T47D (cell line): ENCODE measurements at regions not wholly inside any gene's neighbourhood (a gene's known extent, or its start where the extent isn't known, plus 50 kb on each side); places are given as distances from the start of the nearest gene placed in this dataset.

Experiments
- DNase-seq, 2 experiments: peaks; one replicate each; pipeline versions ENCODE4 v3.0.0 to v3.0.0-alpha.2; 2011 to 2012; ENCODE audit warnings: low read depth in 1 of 2, low spot score in 1 of 2
- JUND ChIP-seq: IDR thresholded peaks from 2 replicates; pipeline ENCODE4 v1.6.1; 2012; ENCODE audit warnings: low read depth
- in situ Hi-C: cut with HindIII; loops from 2 replicates; pipeline ENCODE4 v1.10.0; 2016; ENCODE audit warnings: low sequenced_read_pairs, low pct_unique_long_range_greater_than_20kb

DNA sequence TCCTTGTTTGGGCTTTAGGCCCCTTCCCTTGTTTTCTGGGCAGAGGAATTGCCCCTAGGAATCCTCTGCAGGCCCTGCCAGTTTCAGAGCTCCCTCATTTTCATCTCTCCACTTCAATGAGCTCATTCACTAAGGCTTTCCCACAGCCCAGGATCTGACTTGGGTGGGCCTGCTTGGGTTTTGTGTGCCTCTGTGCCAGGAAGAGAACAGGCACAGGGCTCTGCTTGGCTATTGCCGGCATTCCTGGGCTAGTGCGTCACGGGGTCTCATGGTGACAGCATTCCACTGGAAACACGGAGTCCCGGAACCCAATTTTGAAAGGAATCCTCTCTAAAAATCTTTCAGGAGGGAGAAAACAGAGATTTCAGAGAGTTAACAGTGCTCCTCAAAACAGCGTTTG, 150.5 kb downstream of the VCX3A start:
- DNase-seq: no peak
- in situ Hi-C loops: no loop called here
- TF ChIP-seq JUND: no peak

GRCh38 chrX:6383917-6384316, 151.0 kb downstream of the VCX3A start:
- TF ChIP-seq JUND: no peak
- no peak for DNase-seq
- in situ Hi-C loops: no loop called here

DNA sequence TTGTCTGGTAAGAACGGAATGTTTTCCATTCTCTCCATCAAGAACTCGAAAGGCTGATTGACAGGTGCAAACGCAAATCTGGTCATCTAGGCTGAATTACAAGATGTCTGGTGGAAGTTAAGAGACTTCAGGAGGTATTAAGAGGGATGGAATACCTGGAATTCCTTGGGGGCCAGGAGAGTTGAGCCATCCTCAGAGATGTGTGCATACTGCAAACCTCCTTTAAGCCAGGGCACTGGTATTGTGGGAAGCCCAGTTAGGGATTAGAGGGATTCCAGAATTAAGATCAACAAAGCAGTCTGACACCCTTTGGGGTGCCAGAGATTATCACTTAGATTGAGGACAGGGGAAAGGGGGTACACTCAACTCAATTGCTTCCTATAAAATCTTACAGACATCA, 151.4 kb downstream of the VCX3A start:
- in situ Hi-C loops: no loop called here
- no peak for TF ChIP-seq JUND
- no peak for DNase-seq

GRCh38 chrX:6382284-6382683, 152.6 kb downstream of the VCX3A start:
- DNase-seq: no peak
- no peak for TF ChIP-seq JUND
- in situ Hi-C loops: no loop called here

DNA sequence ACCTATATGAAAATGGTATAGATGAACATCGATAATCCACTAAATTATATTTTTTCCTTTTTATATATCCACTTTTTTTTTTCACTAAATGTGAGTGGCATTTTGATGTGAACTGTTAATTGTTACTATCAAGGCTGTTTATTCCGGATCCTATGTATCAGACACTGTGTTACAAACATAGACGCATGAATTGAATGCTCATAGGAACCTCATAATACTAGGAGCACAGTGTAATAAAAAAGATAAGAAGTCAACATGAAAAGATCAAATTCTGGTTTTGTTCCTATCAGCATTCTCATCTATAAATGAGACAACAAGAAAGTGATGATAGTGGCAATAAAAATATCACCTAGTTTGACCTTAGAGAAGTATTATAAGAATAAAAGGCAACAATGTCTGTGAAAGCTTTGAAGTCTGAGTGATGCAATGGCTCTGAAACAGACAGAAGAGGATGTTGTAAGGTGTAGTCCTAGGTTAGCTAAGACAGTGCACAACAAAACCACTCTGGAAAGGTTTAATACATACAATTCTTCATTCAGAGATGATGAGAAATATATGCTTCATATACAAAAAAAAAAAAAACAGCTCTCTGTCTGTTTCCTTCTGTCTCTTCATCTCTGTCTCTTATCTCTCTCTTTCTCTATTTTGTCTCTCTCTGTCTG, 148.6 kb upstream of the NLGN4X start:
- DNase-seq: no peak
- TF ChIP-seq JUND: no peak
- in situ Hi-C loops: no loop called here

- in situ Hi-C loops: no loop called here
- DNase-seq: no peak
- TF ChIP-seq JUND: no peak
Measured at GRCh38 chrX:6374556-6374955, 145.9 kb upstream of the NLGN4X start.

DNA sequence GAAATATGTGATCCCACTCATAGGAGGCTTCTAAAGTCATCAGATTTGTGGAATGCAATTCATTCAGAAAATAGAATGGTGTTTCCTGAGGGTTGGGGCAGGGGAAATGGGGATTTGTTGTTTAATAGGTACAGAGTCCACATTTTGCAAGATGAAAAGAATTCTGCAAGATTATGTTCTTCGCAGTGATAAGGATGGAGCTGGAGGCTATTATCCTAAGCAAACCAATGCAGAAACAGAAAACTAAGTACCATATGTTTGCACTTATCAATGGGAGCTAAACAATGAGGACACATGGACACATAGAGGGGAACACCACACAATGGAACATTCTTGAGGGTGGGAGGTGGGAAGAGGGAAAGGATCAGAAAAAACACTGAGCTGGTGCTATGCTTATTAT, 144.3 kb upstream of the NLGN4X start:
- TF ChIP-seq JUND: no peak
- no peak for DNase-seq
- in situ Hi-C loops: no loop called here

- no peak for DNase-seq
- in situ Hi-C loops: no loop called here
- no peak for TF ChIP-seq JUND
Measured at GRCh38 chrX:6371353-6371752, 142.7 kb upstream of the NLGN4X start.

DNA sequence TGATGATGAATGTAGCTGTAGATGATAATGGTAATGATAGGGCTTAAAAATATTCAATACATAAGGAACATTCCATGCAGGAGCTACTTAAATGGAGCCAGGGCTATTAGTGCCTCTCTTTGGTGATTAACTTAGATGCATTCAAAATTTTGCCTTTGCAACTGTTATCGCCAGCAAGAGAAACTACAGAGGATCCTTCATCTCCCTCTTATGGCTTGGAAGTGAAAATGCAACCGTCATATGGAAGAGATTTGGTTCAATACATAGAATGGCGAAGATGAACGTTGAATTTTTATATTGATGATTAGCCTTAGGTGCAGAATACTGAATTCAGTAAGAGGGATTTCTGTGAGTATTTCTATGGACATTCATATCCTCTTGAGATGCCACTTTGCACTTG, 134.5 kb upstream of the NLGN4X start:
- no peak for TF ChIP-seq JUND
- in situ Hi-C loops: no loop called here
- DNase-seq: peak in 1 of 2 experiments; percentile 3

DNA sequence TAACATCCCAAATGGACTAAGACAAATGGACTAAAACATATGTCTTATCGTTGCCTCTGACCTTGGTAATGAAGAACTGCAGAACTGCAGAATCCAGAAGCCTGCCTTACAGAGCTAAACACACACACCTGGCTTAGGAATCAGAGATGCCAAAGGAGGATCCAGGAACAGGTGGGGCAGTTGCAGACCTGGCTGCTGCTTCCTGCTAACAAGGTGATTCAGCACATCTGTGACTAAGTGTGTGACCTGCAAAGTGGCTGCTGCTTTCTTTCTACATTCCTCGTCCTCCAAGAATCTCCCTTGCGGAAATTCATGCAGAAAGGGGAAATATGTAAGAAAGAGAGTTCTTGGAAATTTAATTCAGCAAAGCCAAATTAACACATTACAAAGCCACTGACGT, 96.8 kb upstream of the NLGN4X start:
- DNase-seq: no peak
- in situ Hi-C loops: no loop called here
- no peak for TF ChIP-seq JUND

DNA sequence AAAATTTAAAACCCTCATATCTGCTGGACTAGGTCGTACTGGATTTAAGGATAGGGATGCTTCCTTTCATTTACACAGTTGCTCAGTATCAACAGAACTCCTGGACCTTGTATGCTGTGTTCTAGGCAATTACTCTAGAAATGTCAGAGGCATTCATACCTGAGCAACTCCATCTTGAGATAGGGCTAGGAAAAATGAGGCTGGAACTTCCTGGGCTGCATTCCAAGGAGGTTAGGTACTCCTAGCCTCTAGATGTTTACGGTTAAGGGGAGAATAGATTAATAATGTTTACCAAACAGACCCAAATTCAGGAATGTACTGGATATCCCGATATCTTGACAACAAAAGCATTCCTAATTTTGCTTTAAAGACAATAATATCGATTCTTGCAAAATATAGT, 84.7 kb upstream of the NLGN4X start:
- no peak for TF ChIP-seq JUND
- DNase-seq: no peak

DNA sequence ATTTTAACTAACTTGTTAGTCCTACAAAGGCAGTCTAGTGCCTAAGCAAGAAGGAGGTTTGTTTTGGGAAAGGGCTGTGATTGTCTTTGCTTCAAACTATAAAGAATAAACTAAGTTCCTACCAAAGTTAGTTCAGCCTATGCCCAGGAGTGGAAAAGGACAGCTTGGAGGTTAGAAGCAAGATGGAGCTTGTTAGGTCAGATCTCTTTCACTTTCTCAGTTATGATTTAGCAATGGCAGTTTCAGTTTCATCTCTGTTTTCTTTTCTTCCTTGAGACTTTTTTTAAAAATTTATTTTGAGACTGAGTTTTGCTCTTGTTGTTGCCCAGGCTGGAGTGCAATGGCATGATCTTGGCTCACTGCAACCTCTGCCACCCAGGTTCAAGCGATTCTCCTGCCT, 82.9 kb upstream of the NLGN4X start:
- in situ Hi-C loops: no loop called here
- TF ChIP-seq JUND: no peak
- no peak for DNase-seq

More for the DNA sequence above, 84.7 kb upstream of the NLGN4X start:
- in situ Hi-C loops: no loop called here

- in situ Hi-C loops: no loop called here
- no peak for DNase-seq
- no peak for TF ChIP-seq JUND
Measured at GRCh38 chrX:6307156-6307555, 78.5 kb upstream of the NLGN4X start.

GRCh38 chrX:6299724-6300123, 71.1 kb upstream of the NLGN4X start:
- no peak for DNase-seq
- in situ Hi-C loops: no loop called here
- no peak for TF ChIP-seq JUND
